ENCODE measurements at regions not wholly inside any gene's neighbourhood (a gene's known extent, or its start where the extent isn't known, plus 50 kb on each side); places are given as distances from the start of the nearest gene placed in this dataset.

DNA sequence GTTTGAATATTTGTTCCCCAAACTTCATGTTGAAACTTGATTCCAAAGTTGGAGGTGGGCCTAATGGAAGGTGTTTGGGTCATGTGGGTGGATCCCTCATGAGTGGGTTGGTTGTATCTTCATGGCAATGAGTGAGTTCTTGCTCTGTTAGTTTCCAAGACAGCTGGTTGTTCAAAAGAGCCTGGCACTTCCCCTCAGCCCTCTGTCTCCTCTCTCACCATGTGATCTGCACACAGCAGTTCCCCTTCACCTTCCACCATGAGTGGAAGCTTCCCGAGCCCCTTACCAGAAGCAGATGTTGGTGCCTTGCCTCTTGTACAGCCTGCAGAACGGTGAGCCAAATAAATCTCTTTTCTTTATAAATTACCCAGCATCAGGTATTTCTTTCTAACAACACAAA, 327.1 kb upstream of the SLCO3A1 start:
- H3K79me2 ChIP-seq (ENCODE audit: insufficient read depth, low read length) = no peaks in the 10 kb centered on the region
- no peaks in the 10 kb centered on the region for H3K9me2 ChIP-seq (ENCODE audit: insufficient read depth)
- intact Hi-C loops (cut with micrococcal nuclease) = no loop called here
- no peaks in the 10 kb centered on the region for H4K20me1 ChIP-seq (ENCODE audit: insufficient read depth)
- no peak overlapping the region for H2AFZ ChIP-seq (ENCODE audit: low read depth, low read length, poor library complexity, severe bottlenecking)
- no peak for DNase-seq (ENCODE audit: low read depth, low spot score)
- CTCF ChIA-PET = no interaction called here
- no peak overlapping the region for H3K4me3 ChIP-seq (replicated peaks in 1 of 2; ENCODE audit: low read depth in 1 of 2, low read length in 2 of 2)
- peaks cover 5% of the 10 kb centered on the region; the same call in 1 of the 2 replicates for H3K27me3 ChIP-seq (ENCODE audit: insufficient read depth, low read length)
- H3K36me3 ChIP-seq (ENCODE audit: control insufficient read depth in 1 of 2, insufficient read depth in 2 of 2, low read length in 2 of 2) = no peaks in the 10 kb centered on the region
- no peak overlapping the region for H3K4me2 ChIP-seq (ENCODE audit: low read length)
- POLR2A ChIA-PET = no interaction called here
- no peaks in the 10 kb centered on the region for H3K9me3 ChIP-seq (ENCODE audit: control insufficient read depth in 1 of 2, insufficient read depth in 1 of 2, low read depth in 1 of 2, low read length in 2 of 2)
- no peak overlapping the region for H3K27ac ChIP-seq (ENCODE audit: low read depth, low read length)
- no peak for TF ChIP-seq SP1 (IDR thresholded peaks at IDR 0.05; ENCODE audit: low read depth)
- TF ChIP-seq POLR2AphosphoS5 (IDR thresholded peaks at IDR 0.05; ENCODE audit: low read depth, low read length) = no peak
- no peak for TF ChIP-seq ZFX (IDR thresholded peaks at IDR 0.05)
- no peak for TF ChIP-seq ZNF274 (IDR thresholded peaks at IDR 0.05; ENCODE audit: low read depth, low read length)
- no peak for TF ChIP-seq RAD21 (IDR thresholded peaks at IDR 0.05; ENCODE audit: low read depth)
- TF ChIP-seq, protein P1, sequence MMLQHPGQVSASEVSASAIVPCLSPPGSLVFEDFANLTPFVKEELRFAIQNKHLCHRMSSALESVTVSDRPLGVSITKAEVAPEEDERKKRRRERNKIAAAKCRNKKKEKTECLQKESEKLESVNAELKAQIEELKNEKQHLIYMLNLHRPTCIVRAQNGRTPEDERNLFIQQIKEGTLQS (IDR thresholded peaks at IDR 0.05) = no peak
- TF ChIP-seq FOSL1 (IDR thresholded peaks at IDR 0.05; ENCODE audit: low read depth) = no peak
- no peak for TF ChIP-seq TCF7L2 (IDR thresholded peaks at IDR 0.05; ENCODE audit: borderline replicate concordance, extremely low read depth, insufficient read depth, insufficient read length)
- TF ChIP-seq YY1 (IDR thresholded peaks at IDR 0.05; ENCODE audit: extremely low read depth, insufficient replicate concordance, low read depth, low read length) = no peak
- no peak for TF ChIP-seq SIN3A (IDR thresholded peaks at IDR 0.05; ENCODE audit: low read depth)
- no peak for TF ChIP-seq SRF (IDR thresholded peaks at IDR 0.05; ENCODE audit: low read depth)
- TF ChIP-seq EZH2phosphoT487 (IDR thresholded peaks at IDR 0.05; ENCODE audit: borderline replicate concordance) = no peak
- TF ChIP-seq EZH2 (IDR thresholded peaks at IDR 0.05) = no peak
- TF ChIP-seq ELF1 (IDR thresholded peaks at IDR 0.05; ENCODE audit: borderline replicate concordance, low read depth) = no peak
- H3K9ac ChIP-seq (ENCODE audit: low read length) = no peak overlapping the region
- H3K4me1 ChIP-seq (ENCODE audit: control insufficient read depth in 1 of 2, insufficient read depth in 2 of 2, low read length in 2 of 2) = no peaks in the 10 kb centered on the region
- BruUV-seq (replicated peaks) = no TSS peak
- RAD21 ChIA-PET (ENCODE audit: low non-redundant PET in 1 of 2, low total read pairs in 2 of 2, uncharacterized antibody in 2 of 2, unreplicated experiment in 2 of 2) = no interaction called here
- no peak for ATAC-seq

Data from HCT116 (cell line).